T1000 (cell line): ENCODE measurements at regions not wholly inside any gene's neighbourhood (a gene's known extent, or its start where the extent isn't known, plus 50 kb on each side); places are given as distances from the start of the nearest gene placed in this dataset.
"Not testable (repeated sequence)": the region's sequence is repeated elsewhere in the genome, so short reads cannot be mapped to it uniquely, and the experiment has no call there.

Experiments used
- DNase-seq: peaks from one replicate; lab custom pipeline; 2025; ENCODE audit warnings: mixed read lengths; lab: John Stamatoyannopoulos, UW

GRCh38 chr6:144476286-144476685 is 191.2 kb downstream of the UTRN start:
- DNase-seq, result no peak

GRCh38 chr6:144477396-144477795 is 192.3 kb downstream of the UTRN start:
- DNase-seq, result no peak

- DNase-seq, result no peak
Measured at GRCh38 chr6:144477856-144478255, 192.7 kb downstream of the UTRN start.

- no peak for DNase-seq
Measured at GRCh38 chr6:144478483-144478882, 193.3 kb downstream of the UTRN start.

- DNase-seq, result no peak
Measured at GRCh38 chr6:144479991-144480390, 194.9 kb downstream of the UTRN start.

GRCh38 chr6:144480473-144480872 is 195.3 kb downstream of the UTRN start:
- no peak for DNase-seq

- DNase-seq, result no peak
Measured at GRCh38 chr6:144481527-144481926, 196.4 kb downstream of the UTRN start.

- no peak for DNase-seq
Measured at GRCh38 chr6:144482142-144482541, 197.0 kb downstream of the UTRN start.

GRCh38 chr6:144485531-144485930 is 200.4 kb downstream of the UTRN start:
- no peak for DNase-seq

- DNase-seq, result no peak
Measured at GRCh38 chr6:144488590-144488989, 203.5 kb downstream of the UTRN start.

GRCh38 chr6:144493035-144493910 is 208.1 kb downstream of the UTRN start:
- no peak for DNase-seq

GRCh38 chr6:144495076-144495475 is 209.9 kb downstream of the UTRN start:
- DNase-seq, result not testable (repeated sequence)

- no peak for DNase-seq
Measured at GRCh38 chr6:144497650-144498049, 212.5 kb downstream of the UTRN start.

- DNase-seq, result no peak
Measured at GRCh38 chr6:144500892-144501291, 215.8 kb downstream of the UTRN start.

GRCh38 chr6:144505214-144505613 is 220.1 kb downstream of the UTRN start:
- DNase-seq, result not testable (repeated sequence)

- DNase-seq, result not testable (repeated sequence)
Measured at GRCh38 chr6:144506051-144506450, 220.9 kb downstream of the UTRN start.

- not testable (repeated sequence) for DNase-seq
Measured at GRCh38 chr6:144507772-144508312, 222.7 kb downstream of the UTRN start.

- DNase-seq, result no peak
Measured at GRCh38 chr6:144510859-144511258, 225.7 kb downstream of the UTRN start.

GRCh38 chr6:144515761-144516160 is 230.6 kb downstream of the UTRN start:
- no peak for DNase-seq

- no peak for DNase-seq
Measured at GRCh38 chr6:144519426-144519825, 234.3 kb downstream of the UTRN start.

GRCh38 chr6:144528743-144529425 is 243.7 kb downstream of the UTRN start:
- no peak for DNase-seq

- DNase-seq, result no peak
Measured at GRCh38 chr6:144530118-144530517, 245.0 kb downstream of the UTRN start.

GRCh38 chr6:144532238-144532637 is 247.1 kb downstream of the UTRN start:
- DNase-seq, result not testable (repeated sequence)
